SK-MEL-5 (cell line): ENCODE measurements at regions not wholly inside any gene's neighbourhood (a gene's known extent, or its start where the extent isn't known, plus 50 kb on each side); places are given as distances from the start of the nearest gene placed in this dataset.

Source experiments
- DNase-seq: peaks from one replicate; pipeline ENCODE4 v3.0.0-alpha.2; 2016; ENCODE audit warnings: low read depth, low spot score
- in situ Hi-C: cut with HindIII; loops from 2 replicates; pipeline ENCODE4 v1.10.0; 2016; ENCODE audit warnings: low sequenced_read_pairs, high pct_unique_total_duplicates, low pct_unique_long_range_greater_than_20kb

DNA sequence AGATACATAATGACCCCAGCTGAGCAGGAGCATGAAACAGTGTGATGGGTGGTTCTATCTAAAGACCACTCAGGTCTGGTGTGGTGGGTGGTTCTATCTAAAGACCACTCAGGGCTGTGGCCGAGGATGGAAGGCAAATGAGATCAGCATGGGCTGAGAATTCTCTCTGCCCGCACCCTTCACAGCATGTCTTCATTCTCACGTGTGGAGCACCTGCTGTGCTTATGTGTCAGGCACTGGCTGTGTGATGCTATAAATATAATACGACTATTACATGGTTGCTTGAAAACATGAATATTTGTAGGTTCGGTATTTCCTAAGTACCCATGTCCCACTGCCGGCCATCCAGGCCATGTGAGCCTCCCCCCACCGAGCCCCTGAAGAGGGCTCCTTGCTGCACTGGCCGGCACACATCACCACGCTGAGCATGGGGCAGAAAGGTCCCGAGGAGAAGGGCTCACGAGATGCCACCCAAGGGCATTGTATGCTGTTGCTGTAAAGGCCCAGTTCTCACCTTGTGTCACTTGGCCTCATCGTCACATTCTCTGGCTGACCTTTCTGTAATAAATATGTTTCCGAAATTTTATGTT, 810.2 kb downstream of the UQCRFS1 start:
- no peak for DNase-seq
- in situ Hi-C loops = no loop called here

- in situ Hi-C loops = no loop called here
- no peak for DNase-seq
Measured at GRCh38 chr19:28401739-28402424, 811.1 kb downstream of the UQCRFS1 start.

DNA sequence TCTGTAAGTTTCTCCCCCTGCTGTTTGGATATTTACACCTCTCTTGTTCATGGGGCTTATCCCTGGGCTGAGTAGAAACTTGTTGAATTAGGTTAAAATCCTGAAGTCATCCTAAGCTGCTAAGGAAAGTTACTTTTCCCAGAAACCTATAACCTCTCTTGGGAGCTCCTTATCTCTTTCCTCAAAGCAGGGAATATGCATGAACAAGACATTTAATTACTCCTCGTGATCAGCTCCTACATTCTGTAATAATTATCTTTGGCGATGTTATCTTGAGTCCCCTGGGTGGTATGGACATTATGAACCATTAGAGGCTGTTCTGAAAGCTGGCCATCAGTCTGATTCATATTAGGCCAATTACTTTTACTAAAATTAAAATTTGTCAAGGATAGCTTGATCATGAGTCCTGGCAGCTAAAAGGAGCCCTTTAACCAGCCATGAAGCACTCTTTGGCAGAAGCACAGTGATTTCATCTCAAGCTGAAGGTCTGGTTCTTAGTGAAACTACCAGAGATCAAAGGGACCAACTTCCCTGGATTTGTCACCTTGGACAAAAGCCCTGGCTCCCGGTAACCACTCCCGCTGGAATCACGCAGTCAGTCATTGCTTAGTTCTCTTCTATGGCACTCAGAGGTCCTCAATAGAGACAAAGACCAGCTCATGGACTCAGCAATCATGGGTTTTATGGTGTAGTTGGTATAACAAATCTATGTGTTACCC, 811.8 kb downstream of the UQCRFS1 start:
- in situ Hi-C loops = no loop called here
- DNase-seq = no peak

DNA sequence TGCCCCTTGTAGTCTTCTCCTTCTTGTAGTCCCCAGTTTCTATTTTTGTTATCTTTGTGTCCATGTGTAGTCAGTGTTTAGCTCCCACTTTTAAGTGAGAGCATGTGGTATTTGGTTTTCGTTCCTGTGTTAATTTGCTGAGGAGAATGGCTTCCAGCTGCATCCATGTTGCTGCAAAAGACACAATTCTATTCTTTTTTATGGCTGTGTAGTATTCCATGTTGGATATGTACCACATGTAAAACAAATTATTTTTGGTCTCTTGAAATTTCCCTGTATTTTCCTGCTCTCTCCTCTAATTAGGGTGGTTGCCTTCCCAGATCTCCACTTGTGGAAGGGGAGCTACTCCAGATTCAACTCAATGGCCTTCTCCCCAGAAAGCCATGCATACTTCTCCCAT, 813.8 kb downstream of the UQCRFS1 start:
- no peak for DNase-seq
- in situ Hi-C loops = no loop called here

GRCh38 chr19:28397800-28398199, 815.2 kb downstream of the UQCRFS1 start:
- DNase-seq = no peak
- in situ Hi-C loops = no loop called here

DNA sequence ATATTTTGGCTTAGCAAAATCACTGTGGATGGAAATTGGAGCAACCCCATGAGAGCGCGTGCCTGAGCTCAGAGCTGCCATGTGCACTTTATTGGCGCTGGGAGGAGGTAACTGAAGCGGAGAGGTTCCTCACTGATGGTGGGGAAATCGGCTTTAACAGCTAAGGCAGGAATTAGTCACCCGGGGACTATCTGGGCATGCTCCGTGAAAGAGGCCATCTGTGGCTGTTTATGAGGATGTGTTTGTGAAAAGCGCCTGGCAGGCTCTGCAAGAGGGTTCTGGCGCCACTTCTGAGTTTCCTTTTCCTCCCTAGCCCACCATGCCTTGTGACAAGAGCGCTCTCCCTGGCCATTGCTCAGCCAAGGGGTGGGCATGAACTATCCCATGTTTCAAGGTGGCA, 815.6 kb downstream of the UQCRFS1 start:
- in situ Hi-C loops = no loop called here
- DNase-seq = no peak

DNA sequence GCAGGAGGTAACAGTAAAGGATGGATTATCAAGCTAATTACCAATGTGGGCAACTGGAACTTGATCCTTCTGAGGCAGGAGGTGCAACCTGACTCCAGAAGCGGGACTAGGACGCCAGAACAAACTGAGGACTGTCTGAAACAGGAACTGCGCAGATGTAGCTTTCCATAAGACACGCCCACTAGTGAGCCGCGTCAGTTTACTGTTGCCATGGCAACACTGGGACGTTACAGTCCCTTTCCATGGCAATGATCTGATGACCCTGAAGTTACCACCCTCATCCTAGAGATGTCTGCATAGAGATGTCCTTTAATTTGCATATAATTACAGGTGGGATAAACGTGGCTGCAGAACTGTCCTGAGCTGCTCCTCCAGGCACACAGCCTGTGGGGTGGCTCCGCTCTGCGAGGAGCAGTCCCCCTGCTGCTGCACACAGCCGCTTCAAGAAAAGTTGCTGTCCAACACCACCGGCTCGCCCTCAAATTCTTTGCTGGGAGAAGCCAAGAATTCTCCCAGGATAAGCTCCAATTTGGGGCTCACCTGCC, 816.6 kb downstream of the UQCRFS1 start:
- peak; percentile 33 for DNase-seq
- in situ Hi-C loops = no loop called here

DNA sequence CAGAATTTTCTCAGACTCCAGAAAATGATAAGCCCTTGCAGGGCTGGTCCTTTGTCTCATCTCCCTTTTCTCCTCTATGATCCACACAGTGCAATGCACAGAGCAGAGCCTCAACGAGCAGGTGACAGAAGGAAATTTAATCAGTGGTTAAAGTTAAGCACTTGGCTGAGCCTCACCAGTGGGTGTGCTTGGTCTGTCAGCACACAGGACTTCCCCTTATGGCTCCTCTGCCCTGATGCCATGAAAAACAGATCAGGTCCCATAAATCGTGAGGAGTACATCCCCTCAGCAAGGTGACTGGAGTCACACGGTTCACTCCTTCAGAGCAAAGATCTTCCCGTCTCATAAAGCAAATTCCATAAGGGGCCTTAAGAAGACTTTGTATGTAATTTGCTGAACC, 818.2 kb downstream of the UQCRFS1 start:
- in situ Hi-C loops = no loop called here
- DNase-seq = no peak

GRCh38 chr19:28393574-28394336, 819.2 kb downstream of the UQCRFS1 start:
- in situ Hi-C loops = no loop called here

GRCh38 chr19:28388988-28389387, 824.0 kb downstream of the UQCRFS1 start:
- DNase-seq = no peak
- in situ Hi-C loops = no loop called here

More at GRCh38 chr19:28393574-28394336, 819.2 kb downstream of the UQCRFS1 start:
- DNase-seq = no peak

GRCh38 chr19:28387507-28387906, 825.4 kb downstream of the UQCRFS1 start:
- in situ Hi-C loops = no loop called here
- DNase-seq = no peak

GRCh38 chr19:28386470-28386869, 826.5 kb downstream of the UQCRFS1 start:
- in situ Hi-C loops = no loop called here
- DNase-seq = no peak

DNA sequence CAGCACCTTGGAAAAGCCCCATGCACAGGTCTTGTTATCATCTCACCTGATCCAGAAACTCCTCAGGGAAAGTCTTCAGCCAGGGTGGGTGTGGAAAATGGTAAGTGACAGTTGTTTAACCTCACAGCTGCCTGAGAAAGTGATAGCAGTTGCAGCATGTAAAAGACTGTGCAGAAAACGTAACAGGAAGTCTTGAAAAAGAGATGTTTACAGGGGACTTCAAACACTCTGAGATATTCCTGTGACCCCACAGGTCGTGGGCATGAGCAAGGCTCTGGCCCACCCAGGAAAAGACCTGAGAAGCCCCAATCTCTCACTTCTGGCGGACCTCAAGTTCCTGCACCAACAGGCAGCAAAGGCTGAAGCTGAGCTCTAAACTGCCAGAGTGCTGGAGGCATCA, 826.9 kb downstream of the UQCRFS1 start:
- in situ Hi-C loops = no loop called here

GRCh38 chr19:28377077-28377476, 835.9 kb downstream of the UQCRFS1 start:
- in situ Hi-C loops = no loop called here
- DNase-seq = no peak

More for the DNA sequence above, 826.9 kb downstream of the UQCRFS1 start:
- no peak for DNase-seq

GRCh38 chr19:28374971-28375370, 838.0 kb downstream of the UQCRFS1 start:
- DNase-seq = no peak
- in situ Hi-C loops = no loop called here

DNA sequence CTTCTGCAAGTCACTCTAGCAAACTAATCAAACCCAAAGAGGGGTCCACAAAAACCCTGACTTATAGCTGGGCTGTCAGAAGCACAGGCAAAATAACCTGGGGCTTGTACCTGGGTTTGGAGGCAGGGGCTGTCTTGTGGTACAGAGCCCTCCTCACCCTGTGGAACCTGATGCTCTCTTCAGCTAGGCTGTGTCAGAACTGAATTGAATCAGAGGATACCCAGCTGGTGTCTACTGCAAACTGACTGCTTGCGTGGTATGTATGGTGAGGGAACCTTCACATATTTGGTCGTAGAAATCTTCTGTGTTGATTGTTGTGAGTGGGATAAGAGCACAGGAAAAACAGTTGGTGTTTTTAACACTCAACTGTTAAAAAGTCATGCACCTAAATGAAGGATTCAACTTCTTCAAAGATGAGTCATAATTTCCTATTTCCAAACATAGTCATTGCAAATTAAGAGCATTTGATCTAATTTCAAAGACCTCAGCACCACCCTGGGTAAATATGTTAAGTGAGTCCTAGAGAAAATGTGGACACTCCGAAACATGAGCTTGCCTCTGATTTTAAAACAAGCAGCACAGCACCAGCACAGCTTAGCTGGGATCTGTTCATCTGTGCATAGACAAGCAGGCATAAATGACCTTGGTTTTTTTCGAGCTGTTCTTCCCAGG, 840.2 kb downstream of the UQCRFS1 start:
- DNase-seq = no peak
- in situ Hi-C loops = no loop called here

DNA sequence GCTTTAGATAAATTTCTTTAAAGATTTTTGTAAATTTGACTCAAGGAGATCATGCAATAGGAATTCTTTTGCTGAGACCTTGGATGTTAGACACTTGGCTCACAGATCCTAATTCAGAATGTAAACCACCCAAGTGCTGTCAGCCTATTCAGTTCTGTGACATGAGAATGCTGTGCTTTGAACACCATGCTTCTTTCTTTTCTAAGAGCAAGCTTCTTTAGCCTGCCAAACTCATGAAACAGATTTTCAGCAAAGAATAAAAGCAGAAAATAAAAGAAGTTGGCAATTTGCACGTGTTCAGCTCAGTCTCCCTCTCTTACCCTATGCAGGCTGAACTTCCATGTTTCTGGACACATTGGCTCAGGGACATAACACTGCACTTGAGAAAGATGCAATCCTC, 845.8 kb downstream of the UQCRFS1 start:
- in situ Hi-C loops = no loop called here
- no peak for DNase-seq
